ENCODE measurements at regions not wholly inside any gene's neighbourhood (a gene's known extent, or its start where the extent isn't known, plus 50 kb on each side); places are given as distances from the start of the nearest gene placed in this dataset.

DNA sequence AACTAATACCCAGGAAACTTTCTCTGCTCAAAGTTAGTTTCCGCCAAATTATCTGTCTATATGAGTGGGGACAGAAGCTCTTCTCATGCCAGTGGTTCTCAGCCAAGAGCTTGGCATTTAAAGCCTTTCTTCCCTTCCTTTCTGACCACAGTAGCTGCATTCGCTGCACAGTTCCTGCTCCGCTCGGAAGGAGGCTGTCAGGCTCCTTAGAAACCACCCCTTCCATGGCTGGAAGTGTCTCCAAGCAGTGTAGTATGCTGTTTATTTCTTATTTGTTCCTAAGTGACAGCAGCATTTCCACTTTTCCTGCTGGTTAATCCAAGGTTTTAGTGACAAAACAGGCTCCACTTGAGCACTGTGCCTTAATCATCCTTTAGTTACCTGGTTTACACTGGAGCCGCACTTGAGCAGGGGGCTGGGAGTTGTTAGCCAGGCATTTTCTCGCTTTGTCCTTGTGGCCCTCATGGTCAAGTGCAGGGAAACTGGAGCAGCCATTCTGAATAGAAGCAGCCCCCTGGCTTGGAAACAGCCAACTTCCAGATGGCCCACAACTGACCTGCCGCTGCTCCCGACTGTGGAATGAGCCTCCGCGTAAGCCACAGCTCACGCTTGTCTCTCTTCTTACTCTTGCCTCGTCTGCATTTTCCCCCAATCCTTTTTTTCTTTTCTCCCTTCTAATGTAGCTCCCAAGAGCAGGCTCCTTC is 739.4 kb upstream of the TENM3 start:
- intact Hi-C loops (cut with DNase I), result loop anchor here in 1 of 2 donors (5.0 kb wide), 1 partner anchor 797 kb away; no protein-coding TSS in a partner anchor
- no peak for DNase-seq (ENCODE audit: low spot score)

DNA sequence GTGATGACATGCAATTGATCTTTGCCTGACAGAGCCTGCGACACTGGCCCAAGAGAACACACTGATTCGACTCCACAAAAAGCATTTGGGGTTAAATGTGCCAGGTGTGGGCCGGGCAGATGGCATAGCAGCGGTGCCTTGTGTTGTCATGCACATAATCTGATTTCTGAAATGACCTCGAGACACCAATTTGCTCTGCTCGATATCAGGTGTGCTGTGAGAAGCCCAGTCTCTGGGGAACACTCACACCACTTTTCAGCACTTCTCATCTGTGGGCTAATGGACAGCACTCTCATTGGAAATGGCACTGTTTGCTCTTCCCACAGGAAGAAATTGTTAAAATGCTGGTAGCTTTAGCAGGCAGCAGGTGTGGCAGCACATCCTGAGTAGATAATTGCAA is 738.3 kb upstream of the TENM3 start:
- intact Hi-C loops (cut with DNase I), result loop anchor here in 1 of 2 donors (5.0 kb wide), 1 partner anchor 798 kb away; no protein-coding TSS in a partner anchor
- no peak for DNase-seq (ENCODE audit: low spot score)

DNA sequence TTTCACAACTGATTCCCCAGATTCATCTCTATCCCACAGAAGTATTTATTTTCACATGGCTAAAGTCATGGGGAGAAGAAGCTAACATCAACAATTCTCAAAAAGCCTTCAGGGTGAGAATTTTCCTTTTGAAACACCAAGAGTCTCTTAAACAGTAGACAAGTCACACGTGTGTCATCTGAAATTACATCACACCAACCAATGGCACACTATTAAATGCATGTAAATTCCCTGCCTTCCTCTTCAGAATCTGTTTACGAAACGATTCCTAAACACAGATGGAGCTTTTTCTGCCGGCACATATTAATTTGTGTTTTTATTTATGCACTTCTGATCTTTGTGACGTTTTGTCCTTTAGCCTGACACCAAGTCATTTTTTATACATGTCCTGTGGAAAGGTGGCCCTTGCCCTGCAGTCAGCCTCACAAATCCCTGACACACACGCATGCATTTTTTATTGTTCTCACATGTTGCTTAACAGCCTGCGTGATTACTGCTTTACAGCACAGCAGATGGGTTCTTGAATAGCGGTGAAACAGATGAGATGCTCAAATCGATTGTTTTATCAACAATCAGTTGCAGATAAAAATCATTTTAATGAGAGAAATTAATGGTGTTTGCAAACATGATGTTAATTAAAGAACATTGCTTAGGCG is 735.9 kb upstream of the TENM3 start:
- no peak for DNase-seq (ENCODE audit: low spot score)
- intact Hi-C loops (cut with DNase I), result no loop called here

DNA sequence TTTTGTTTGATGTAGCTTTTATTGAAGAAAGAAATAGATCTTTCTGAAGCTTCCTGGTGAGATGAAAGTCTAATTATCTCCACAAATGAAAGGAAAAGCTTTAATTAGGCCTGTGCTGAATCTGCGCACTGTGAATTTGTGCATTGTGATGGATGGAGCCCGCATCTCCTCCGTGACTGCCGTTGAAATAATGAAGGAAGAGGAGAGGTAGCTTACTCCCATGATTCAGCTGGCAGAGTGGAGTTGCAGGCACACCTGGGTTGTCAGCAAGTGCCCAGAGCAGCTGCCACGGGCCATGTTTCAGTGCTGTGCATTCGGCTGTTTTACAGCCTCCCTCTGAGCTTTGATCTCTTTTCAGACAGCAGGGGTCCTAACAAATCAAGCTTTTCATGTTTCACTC is 735.3 kb upstream of the TENM3 start:
- intact Hi-C loops (cut with DNase I), result no loop called here
- DNase-seq (ENCODE audit: low spot score), result no peak

DNA sequence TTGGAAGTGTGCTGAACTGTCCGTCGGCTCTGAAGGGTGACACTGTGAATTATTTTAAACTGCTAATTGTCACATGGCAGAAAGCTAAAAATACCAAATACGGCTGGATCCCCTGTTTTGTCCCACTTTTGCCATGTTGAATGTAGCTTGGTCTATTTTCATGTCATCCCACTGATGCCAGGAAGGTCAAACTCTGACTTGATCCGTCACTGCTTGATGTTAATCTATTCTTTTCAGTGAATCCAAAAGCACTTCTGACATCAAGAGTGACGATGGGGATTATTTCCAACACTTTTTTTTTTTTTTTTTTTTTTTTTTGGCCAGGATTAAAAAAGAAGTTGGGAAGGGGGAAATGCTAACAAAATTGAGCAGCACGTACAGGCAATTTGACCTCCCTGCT is 734.6 kb upstream of the TENM3 start:
- intact Hi-C loops (cut with DNase I), result no loop called here
- no peak for DNase-seq (ENCODE audit: low spot score)

DNA sequence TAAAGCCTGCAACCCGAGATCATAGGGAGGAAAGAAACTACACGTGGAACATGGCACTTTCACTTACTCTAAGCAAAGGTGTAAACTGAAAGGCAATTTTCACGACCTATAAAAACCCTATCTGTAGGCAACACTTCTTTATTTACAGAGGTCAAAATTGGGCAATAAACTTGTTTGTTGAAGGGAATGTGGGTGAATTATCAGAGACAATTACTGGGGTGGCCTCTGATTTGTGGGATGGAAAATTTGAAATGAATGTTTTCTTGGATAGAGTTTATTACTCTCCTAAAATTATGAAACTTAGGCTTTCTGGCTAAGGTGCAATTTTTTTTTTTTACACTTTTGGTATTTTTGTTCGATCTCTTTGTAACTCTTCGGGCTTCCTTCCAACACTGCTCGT is 734.1 kb upstream of the TENM3 start:
- intact Hi-C loops (cut with DNase I), result no loop called here

DNA sequence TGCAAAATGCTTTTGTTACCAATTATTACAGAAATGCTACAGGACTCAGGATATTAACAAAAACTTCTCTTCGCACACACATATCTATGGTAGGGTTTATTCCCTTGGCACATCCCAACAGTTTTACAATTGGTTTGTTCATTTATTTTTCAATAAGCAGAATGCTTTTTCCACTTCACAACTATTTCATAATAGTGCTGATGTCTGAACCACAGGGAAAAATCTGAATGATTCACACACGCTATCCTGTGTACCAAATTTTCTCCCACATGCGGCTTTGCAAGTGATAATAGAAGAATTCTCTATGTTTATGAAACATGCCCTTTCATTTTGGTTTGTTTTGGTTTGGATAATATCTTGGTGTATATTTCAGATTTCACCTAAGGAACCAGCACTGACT is 725.7 kb upstream of the TENM3 start:
- no peak for DNase-seq (ENCODE audit: low spot score)
- intact Hi-C loops (cut with DNase I), result no loop called here

More for the DNA sequence above, 734.1 kb upstream of the TENM3 start:
- DNase-seq (ENCODE audit: low spot score), result no peak

DNA sequence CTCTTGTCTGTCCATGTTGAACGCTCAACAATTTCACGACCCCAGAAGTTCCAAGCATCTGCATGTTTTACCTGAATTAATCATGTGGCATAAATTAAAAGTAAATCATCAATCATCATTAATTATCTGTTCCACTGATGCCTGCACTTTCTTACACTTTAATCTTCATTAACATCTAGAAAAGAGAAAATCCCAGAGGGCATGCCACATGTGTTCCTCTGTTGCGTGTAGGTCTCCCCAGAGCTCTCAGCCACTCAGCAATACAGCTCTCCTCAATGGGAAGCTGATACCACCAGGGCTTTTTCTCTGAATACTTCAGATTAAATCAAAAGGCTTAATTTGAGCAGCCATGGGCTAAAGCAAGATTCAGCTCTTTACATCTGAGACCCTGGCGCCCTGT is 722.4 kb upstream of the TENM3 start:
- intact Hi-C loops (cut with DNase I), result no loop called here
- no peak for DNase-seq (ENCODE audit: low spot score)

DNA sequence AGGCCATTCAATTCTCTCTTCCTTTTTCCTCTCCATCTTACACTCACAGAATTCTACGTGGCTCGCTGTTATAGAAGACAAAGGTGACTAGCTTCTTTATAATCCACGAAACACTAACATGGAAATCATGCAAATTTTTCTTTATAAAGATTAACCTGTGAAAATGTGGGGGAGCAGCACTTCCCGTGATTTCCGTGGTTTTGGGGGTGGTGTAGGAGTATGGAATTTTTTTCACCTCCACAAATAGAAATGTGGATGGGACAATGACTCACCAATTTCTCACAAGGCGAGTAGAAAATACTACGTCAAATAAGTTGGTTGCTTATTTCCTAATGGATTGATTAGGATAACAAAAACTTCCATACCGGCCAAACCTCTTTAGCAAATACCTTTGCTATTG is 719.2 kb upstream of the TENM3 start:
- intact Hi-C loops (cut with DNase I), result no loop called here
- DNase-seq (ENCODE audit: low spot score), result no peak

DNA sequence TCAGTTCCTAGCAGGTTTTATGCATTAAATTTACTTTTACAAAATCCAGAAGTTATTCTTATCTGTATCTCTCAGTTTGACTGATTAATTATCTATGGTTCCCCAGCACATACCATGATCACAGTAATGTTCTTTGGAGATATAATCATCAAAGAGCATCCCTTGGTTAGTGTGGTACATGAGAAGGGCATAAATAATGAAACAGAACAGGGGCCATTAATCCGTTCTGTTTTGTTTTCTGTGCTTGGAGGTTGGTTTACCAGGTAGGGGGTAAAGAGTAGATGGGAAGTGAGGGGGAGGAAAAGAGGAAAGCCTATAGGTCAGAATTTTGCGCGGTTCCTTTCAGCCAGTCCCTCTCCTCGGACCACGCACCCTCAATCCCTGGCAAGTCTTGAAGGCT is 718.7 kb upstream of the TENM3 start:
- DNase-seq (ENCODE audit: low spot score), result no peak
- intact Hi-C loops (cut with DNase I), result no loop called here

DNA sequence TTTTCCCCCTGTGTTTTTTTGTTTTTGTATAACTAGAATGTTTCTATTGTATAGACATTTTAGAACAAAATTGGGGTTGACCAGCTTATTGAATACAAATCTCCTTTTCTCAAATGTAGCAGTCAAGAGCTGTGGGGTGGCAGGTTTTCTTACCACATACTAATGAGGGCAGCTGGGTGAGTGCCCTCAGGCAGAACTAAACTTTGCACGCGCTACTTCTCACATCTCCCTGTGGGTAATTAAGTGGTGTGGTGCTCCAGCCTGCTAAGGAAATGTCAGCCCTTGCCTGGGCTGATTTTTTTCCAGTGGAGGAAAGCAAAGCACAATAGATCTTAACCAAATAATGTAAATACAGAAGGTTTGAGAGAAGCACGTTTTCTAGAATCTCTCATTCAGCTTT is 717.6 kb upstream of the TENM3 start:
- DNase-seq (ENCODE audit: low spot score), result no peak
- intact Hi-C loops (cut with DNase I), result no loop called here

DNA sequence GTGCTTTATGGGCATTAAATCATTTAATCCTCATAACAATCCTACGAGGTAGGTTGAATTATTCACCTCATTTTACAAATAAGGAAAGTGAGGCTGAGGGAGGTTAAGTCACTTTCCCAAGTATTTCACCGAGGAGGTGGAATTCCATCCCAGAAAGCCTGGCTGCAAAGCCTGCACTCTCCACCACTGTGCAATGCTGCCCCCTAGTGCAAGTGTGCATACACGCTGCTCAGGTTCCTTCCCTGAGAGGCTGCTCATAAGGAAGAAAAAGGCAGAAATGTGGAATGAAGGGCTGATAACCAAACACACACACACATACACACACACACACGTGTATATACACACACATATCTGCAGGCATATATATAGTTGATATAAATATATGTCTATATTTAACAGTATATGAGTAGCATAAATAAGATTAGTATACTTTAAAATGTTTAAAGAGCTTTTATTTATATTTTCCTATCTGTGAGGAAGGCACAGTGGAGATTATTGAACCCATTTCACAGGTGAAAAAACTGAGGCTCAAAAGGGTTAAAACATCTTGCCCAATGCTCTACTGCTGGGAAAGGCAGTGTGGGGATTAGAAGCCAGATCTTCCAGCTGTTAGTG is 714.5 kb upstream of the TENM3 start:
- intact Hi-C loops (cut with DNase I), result no loop called here
- DNase-seq (ENCODE audit: low spot score), result no peak

DNA sequence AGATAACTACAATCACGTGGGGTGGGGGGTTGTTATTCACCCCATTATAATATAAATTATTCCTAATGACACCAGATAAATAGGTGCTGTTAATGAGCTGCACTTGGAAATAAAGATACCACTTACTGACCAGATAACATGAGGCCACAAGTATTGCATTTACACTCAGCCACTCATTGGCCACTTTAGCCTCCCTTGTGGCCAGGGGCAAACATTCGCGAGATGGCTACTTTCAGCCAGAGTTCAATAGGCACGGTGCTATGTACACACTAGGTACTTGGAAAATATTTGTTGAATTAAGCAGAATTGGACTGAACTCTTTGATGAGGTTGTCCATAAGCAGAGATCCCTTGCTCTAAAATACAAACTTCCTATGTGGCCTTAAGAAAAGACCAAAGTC is 713.7 kb upstream of the TENM3 start:
- intact Hi-C loops (cut with DNase I), result no loop called here
- no peak for DNase-seq (ENCODE audit: low spot score)

DNA sequence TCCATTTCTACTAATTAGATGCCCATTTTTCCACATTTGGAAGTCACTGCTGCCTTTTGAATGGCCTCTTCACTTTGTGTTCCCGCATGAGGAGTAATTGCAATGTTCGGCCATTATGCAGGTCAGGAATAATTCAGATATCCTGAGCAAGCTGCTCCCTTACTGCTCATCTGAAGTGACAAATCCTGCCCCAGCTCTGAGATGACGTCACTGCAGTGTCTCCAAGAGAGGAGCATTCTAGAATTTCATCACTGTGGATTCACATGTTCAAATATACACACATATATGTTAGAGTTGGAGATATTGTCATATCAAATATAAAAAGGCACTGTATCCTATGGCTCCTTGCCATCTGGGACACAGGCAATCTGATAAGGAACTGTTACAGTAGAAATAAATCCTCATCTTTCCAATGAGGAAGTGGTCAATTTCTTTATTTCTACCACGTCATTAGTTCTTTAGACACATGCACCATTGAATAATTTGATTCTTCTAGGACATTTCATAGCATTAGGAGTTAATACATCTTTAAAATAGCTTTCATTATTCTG is 706.9 kb upstream of the TENM3 start:
- DNase-seq (ENCODE audit: low spot score), result no peak
- intact Hi-C loops (cut with DNase I), result no loop called here

DNA sequence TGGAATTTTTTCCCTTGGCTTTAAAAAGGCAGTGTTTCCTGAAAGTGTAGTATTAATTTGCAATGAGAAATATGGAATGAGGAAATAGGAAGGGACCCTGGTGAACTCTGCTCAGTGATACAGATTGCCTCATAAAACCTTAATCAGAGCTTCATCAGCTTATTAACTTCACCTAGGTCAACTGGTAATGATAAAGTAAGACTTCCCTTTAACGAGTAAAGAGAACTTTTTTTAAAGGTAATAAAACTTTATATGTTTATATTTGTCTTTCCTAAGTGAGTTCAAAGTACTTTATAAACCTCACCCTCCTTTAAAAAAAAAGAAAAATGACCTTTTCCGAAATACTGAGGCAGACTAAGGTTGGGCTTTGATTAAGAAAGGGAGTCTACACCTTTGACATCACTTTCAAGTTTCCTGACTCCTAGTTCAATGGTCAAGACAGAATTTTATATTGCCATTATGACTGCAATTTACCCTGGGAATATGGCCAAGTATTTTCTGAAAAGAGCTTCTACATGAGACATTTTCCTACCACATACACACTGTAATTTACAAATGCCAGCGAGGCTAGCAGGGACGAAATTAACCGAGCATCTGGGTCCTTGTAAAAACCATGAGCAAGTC is 706.3 kb upstream of the TENM3 start:
- DNase-seq (ENCODE audit: low spot score), result no peak
- intact Hi-C loops (cut with DNase I), result no loop called here

DNA sequence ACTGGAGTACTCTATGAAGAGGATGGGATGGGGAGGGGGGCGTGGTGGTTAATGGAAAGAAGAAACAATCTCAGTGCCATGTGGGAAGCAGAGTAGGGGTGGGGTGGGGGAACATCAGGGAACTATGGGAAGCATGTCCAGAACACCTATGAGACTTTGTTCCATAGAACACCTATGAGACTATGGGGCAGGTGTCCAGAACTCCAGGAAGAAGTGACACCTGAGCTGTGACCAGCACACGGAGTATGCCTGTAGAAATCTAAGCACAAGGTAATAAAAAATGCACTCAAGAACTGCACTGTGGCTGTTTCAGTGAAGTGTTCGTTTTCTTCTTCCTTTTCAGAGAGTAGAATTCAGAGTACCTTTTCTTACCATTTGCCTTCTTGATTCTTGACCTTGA is 704.8 kb upstream of the TENM3 start:
- DNase-seq (ENCODE audit: low spot score), result no peak
- intact Hi-C loops (cut with DNase I), result no loop called here

DNA sequence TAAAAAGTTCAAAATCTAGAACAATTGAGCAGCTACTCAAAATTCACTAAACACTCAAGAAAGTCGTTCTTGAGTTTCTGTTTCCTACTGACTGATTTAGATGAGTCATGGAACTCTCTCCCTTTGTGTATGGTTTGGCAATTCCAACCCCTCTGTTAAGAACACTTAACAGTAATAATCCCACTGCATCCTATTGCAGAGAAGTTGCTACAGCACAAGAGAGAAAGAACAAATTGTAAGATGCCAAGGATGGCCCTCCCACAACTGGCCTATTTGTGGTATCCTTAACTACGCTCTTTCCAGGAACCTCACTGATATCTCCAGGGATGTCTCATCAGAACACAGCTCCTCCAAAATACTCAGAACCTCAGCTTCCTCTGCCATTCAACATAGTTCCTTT is 701.8 kb upstream of the TENM3 start:
- intact Hi-C loops (cut with DNase I), result no loop called here
- DNase-seq (ENCODE audit: low spot score), result no peak

DNA sequence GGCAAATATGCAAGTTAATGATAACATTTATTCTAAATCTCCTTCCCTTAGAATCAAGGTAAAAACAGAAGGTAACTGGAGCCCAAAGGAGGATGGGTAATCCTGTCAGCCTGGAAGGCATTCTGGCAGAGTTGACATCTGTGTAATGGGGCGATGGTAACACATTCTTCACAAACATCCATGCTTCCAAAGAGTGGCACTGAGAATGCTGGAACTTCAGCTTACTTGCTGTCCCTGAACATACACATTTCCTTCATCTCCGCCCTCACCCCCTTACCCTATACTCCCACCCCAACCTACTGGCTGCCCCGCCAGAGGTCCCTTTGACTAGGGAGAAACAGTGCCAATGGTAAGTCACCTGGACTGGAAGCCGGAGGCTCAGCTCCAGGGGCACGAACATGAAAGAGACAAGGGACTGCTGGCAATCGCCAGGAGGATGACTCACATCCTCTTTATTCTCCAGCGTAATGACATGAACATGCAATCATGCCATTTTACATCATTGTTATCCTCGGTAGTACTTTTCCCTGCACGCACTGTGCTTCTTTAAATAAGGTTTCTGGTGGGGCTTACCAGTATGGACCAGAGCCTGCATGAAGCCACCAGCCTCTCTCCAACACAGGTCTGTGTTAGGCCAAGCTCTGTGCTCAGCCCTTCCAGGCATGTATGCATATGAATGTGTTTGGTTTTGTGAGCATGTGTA is 694.2 kb upstream of the TENM3 start:
- intact Hi-C loops (cut with DNase I), result no loop called here
- DNase-seq (ENCODE audit: low spot score), result no peak

DNA sequence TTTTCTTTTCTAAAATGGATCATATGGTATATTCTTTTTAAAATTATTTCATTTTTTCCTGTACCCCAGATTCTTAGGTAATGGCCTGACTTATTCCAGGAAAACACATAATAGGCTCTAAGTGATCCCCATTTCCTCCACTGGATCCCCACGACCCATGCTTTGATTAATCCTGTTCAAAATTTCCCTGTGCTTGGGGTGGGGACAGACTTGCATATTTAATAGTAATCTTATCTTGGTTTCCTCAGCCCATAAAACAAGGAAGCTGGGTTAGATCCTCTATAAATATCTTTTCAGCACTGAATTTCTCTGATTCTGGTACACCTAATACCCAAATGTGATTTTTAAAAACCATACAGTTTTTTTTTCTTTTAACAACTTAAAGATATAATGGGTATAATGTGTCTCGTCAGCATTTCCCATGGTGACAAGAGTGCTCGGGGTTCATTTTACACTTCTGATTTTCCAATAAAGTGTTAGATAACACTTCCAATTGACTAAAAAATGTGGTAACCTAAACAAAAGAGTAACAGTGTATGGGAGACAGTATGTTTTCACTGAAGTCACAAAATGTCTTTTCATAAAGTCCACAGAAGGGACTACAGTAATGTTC is 693.5 kb upstream of the TENM3 start:
- intact Hi-C loops (cut with DNase I), result no loop called here

More for the DNA sequence above, 693.5 kb upstream of the TENM3 start:
- DNase-seq (ENCODE audit: low spot score), result no peak

Data from posterior vena cava (tissue), 2 donors.